Lung (tissue), 11 donors: ENCODE measurements at regions not wholly inside any gene's neighbourhood (a gene's known extent, or its start where the extent isn't known, plus 50 kb on each side); places are given as distances from the start of the nearest gene placed in this dataset.
"Not testable (repeated sequence)": the region's sequence is repeated elsewhere in the genome, so short reads cannot be mapped to it uniquely, and the experiment has no call there.

Source experiments
- ATAC-seq: fragments of 200-7000 bp; cut with Tn5 transposase; one replicate; pipeline ENCODE4 v1.9.1; 2020; ENCODE audit warnings: moderate number of reproducible peaks; ENCODE audit not compliant: insufficient read depth, low FRiP score
- DNase-seq, 3 donors: peaks; one replicate each; pipeline ENCODE4 v3.0.0-alpha.2; 2013 to 2017
- H3K27ac ChIP-seq, 2 donors: one replicate each; pipeline ENCODE4 v1.5.1; 2013; ENCODE audit warnings: mild to moderate bottlenecking in 2 of 2, moderate library complexity in 2 of 2, control low read depth in 1 of 2, inconsistent platforms in 1 of 2, low read depth in 1 of 2, low read length in 1 of 2
- H3K27me3 ChIP-seq, 3 donors: one replicate each; pipeline ENCODE4 v1.5.1; 2013; ENCODE audit warnings: low read length in 2 of 3; ENCODE audit not compliant: control insufficient read depth in 3 of 3, insufficient read depth in 3 of 3
- H3K36me3 ChIP-seq, 4 donors: one replicate each; pipeline ENCODE4 v1.5.1; 2013; ENCODE audit warnings: low read length in 4 of 4, mild to moderate bottlenecking in 1 of 4, moderate library complexity in 1 of 4; ENCODE audit not compliant: control insufficient read depth in 4 of 4, insufficient read depth in 4 of 4
- H3K4me1 ChIP-seq, 5 donors: one replicate each; pipeline ENCODE4 v1.5.1; 2013; ENCODE audit warnings: low read length in 5 of 5, mild to moderate bottlenecking in 2 of 5, moderate library complexity in 1 of 5; ENCODE audit not compliant: control insufficient read depth in 5 of 5, insufficient read depth in 5 of 5
- H3K4me3 ChIP-seq: one replicate; pipeline ENCODE4 v1.5.1; 2013; ENCODE audit warnings: mild to moderate bottlenecking, control low read depth, moderate library complexity
- H3K9ac ChIP-seq, 2 donors: one replicate each; pipeline ENCODE4 v1.5.1; 2013; ENCODE audit warnings: low read length in 2 of 2, control low read depth in 1 of 2; ENCODE audit not compliant: insufficient read depth in 1 of 2
- H3K9me3 ChIP-seq, 4 donors: one replicate each; pipeline ENCODE4 v1.5.1; 2013; ENCODE audit warnings: low read length in 3 of 4, mild to moderate bottlenecking in 1 of 4, moderate library complexity in 1 of 4; ENCODE audit not compliant: control insufficient read depth in 4 of 4, insufficient read depth in 3 of 4
- WGBS, 2 donors: extraction: QIAGEN DNeasy Blood & Tissue Kit; methylation state at CpG; one replicate each; pipeline ENCODE4 v1.1.7; 2013; 5-methylcytosine and 5-hydroxymethylcytosine counted together
- TF ChIP-seq, protein P1 (sequence below): IDR thresholded peaks from 2 replicates; pipeline ENCODE4 v1.5.1; 2012; ENCODE audit warnings: mild to moderate bottlenecking; ENCODE audit errors: control extremely low read depth, extremely low read depth
- donor health status: control.
- donor health status: control.
- donor health status: Bipolar disorder and iron deficiency.
- donor health status: healthy.
- donor health status: DM: yes; HTN: yes; CAD: no.

DNA sequence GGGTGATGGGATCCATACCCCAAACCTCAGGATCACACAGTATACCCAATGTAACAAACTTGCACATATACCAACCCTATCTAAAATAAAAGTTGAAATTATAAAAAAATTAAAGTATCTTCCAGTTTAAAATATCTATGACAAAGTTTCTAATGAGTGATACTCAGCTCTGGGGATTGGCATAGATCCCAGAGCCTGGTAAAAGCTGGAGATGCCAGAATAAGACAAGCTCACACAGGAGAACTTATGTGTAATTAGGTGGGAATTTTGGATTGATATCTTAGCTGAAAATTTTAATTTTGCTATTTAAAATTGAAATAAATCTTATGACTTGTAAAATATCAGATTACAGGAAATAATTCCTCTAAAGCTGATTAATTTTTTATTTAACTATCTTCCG lies 686.5 kb downstream of the GABRG1 start:
- WGBS, 2 donors: 93% methylated on average over 1 of the region's 1 CpG
- Histone ChIP-seq H3K9me3 (no peaks in the 10 kb centered on the region), H3K4me1 (no peaks in the 10 kb centered on the region), H3K4me3 (no peak overlapping the region), H3K27ac (no peak overlapping the region), H3K9ac (no peak overlapping the region), H3K27me3 (no peaks in the 10 kb centered on the region), H3K36me3 (no peaks in the 10 kb centered on the region)
- no peak for ATAC-seq
- TF ChIP-seq, protein P1, sequence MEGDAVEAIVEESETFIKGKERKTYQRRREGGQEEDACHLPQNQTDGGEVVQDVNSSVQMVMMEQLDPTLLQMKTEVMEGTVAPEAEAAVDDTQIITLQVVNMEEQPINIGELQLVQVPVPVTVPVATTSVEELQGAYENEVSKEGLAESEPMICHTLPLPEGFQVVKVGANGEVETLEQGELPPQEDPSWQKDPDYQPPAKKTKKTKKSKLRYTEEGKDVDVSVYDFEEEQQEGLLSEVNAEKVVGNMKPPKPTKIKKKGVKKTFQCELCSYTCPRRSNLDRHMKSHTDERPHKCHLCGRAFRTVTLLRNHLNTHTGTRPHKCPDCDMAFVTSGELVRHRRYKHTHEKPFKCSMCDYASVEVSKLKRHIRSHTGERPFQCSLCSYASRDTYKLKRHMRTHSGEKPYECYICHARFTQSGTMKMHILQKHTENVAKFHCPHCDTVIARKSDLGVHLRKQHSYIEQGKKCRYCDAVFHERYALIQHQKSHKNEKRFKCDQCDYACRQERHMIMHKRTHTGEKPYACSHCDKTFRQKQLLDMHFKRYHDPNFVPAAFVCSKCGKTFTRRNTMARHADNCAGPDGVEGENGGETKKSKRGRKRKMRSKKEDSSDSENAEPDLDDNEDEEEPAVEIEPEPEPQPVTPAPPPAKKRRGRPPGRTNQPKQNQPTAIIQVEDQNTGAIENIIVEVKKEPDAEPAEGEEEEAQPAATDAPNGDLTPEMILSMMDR: no peak
- DNase-seq: no peak

DNA sequence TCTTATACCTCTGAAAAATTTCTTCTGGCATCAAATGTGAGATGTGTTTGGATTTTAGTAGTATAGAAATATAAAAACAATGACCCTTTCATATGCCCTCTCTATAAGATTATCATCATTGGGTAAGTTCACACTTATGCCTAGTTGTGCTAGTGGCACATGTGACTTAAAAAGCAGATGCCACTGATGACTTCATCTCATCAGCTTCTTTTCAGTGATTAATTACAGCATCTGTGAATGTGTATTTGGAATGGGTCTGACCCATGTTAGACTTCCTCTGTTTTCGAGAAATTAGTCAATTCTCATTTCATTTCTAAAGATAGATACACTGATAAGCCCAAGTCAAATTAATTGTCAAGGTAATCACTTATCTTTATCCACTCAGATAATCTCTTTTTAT lies 698.7 kb downstream of the GABRG1 start:
- 73 to 83% methylated on average over 1 of the region's 1 CpG for WGBS, 2 donors
- H3K27me3 ChIP-seq: no peaks in the 10 kb centered on the region
- H3K27ac ChIP-seq: no peak overlapping the region
- H3K9me3 ChIP-seq: peaks cover 0 to 5% (median 1%) of the 10 kb centered on the region in 4 donors
- ATAC-seq (no peak), DNase-seq (no peak)
- no peaks in the 10 kb centered on the region for H3K4me1 ChIP-seq
- no peaks in the 10 kb centered on the region for H3K36me3 ChIP-seq
- TF ChIP-seq, protein P1: no peak
- no peak overlapping the region for H3K4me3 ChIP-seq
- no peak overlapping the region for H3K9ac ChIP-seq

DNA sequence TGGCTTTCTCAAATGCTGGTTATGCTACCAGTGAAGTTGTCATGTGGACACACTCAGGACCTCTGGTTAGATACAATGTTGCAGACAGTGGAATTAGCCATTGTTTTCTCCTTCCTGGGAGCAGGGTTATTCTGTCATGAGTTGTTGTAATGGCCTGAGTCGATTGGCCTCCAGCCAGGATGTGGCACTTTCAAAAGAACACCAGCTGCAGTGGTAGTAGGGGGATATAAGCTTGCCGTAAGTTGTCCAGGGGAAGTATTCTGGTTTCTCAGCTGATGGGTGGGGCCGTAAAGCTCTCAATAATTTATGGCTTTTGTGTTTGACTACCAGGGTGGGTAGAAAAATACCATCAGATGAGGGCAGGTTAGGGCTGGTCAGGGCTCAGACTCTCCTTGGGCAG lies 697.5 kb upstream of the GNPDA2 start:
- no peak overlapping the region for H3K27ac ChIP-seq
- TF ChIP-seq, protein P1: no peak
- DNase-seq: no peak
- H3K9me3 ChIP-seq: peaks cover 0 to 5% (median 1%) of the 10 kb centered on the region in 4 donors
- ATAC-seq: no peak
- H3K4me3 ChIP-seq: no peak overlapping the region
- WGBS, 2 donors: 71 to 72% methylated on average over 3 of the region's 3 CpGs
- no peaks in the 10 kb centered on the region for H3K4me1 ChIP-seq
- H3K27me3 ChIP-seq: no peaks in the 10 kb centered on the region
- no peaks in the 10 kb centered on the region for H3K36me3 ChIP-seq
- no peak overlapping the region for H3K9ac ChIP-seq

DNA sequence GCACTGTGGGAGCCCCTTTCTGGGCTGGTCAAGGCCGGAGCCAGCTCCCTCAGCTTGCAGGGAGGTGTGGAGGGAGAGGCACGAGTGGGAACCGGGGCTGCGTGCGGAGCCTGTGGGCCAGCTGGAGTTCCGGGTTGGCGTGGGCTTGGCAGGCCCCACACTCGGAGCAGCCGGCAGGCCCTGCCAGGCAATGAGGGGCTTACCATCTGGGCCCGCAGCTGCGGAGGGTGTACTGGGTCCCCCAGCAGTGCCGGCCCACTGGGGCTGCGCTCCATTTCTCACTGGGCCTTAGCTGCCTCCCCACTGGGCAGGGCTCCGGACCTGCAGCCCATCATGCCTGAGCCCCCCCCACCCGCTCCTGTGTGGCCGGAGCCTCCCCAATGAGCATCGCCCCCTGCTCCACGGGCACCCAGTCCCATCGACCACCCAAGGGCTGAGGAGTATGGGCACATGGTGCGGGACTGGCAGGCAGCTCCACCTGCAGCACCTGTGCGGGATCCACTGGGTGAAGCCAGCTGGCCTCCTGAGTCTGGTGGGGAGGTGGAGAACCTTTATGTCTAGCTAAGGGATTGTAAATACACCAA lies 693.8 kb upstream of the GNPDA2 start:
- DNase-seq, H3K4me3 ChIP-seq, H3K9ac ChIP-seq, ATAC-seq, H3K27me3 ChIP-seq, H3K36me3 ChIP-seq, H3K9me3 ChIP-seq, H3K4me1 ChIP-seq, H3K27ac ChIP-seq: not testable (repeated sequence)
- 93 to 94% methylated on average over 20 to 21 of the region's 21 CpGs for WGBS, 2 donors
